ENCODE measurements at regions not wholly inside any gene's neighbourhood (a gene's known extent, or its start where the extent isn't known, plus 50 kb on each side); places are given as distances from the start of the nearest gene placed in this dataset.

- DNase-seq (ENCODE audit: low read depth in 3 of 3), result no peak
Observed at GRCh38 chr5:99724732-99725290, 796.0 kb upstream of the CHD1 start.

- DNase-seq (ENCODE audit: low read depth in 3 of 3), result no peak
Observed at GRCh38 chr5:99721506-99721905, 792.7 kb upstream of the CHD1 start.

- no peak for DNase-seq (ENCODE audit: low read depth in 3 of 3)
Observed at GRCh38 chr5:99715921-99716320, 787.1 kb upstream of the CHD1 start.

GRCh38 chr5:99706160-99706559 is 777.4 kb upstream of the CHD1 start:
- DNase-seq (ENCODE audit: low read depth in 3 of 3), result no peak

GRCh38 chr5:99702565-99702964 is 773.8 kb upstream of the CHD1 start:
- DNase-seq (ENCODE audit: low read depth in 3 of 3), result no peak

GRCh38 chr5:99694884-99695283 is 766.1 kb upstream of the CHD1 start:
- no peak for DNase-seq (ENCODE audit: low read depth in 3 of 3)

- DNase-seq (ENCODE audit: low read depth in 3 of 3), result no peak
Observed at GRCh38 chr5:99686538-99686937, 757.7 kb upstream of the CHD1 start.

- DNase-seq (ENCODE audit: low read depth in 3 of 3), result no peak
Observed at GRCh38 chr5:99675974-99676373, 747.2 kb upstream of the CHD1 start.

GRCh38 chr5:99674101-99674500 is 745.3 kb upstream of the CHD1 start:
- DNase-seq (ENCODE audit: low read depth in 3 of 3), result no peak

- DNase-seq (ENCODE audit: low read depth in 3 of 3), result no peak
Observed at GRCh38 chr5:99664972-99665371, 736.2 kb upstream of the CHD1 start.

GRCh38 chr5:99651298-99651697 is 722.5 kb upstream of the CHD1 start:
- DNase-seq (ENCODE audit: low read depth in 3 of 3), result no peak

GRCh38 chr5:99646011-99646647 is 717.3 kb upstream of the CHD1 start:
- no peak for DNase-seq (ENCODE audit: low read depth in 3 of 3)

- DNase-seq (ENCODE audit: low read depth in 3 of 3), result no peak
Observed at GRCh38 chr5:99644822-99645221, 716.0 kb upstream of the CHD1 start.

- DNase-seq (ENCODE audit: low read depth in 3 of 3), result no peak
Observed at GRCh38 chr5:99640646-99641045, 711.8 kb upstream of the CHD1 start.

GRCh38 chr5:99639905-99640304 is 711.1 kb upstream of the CHD1 start:
- DNase-seq (ENCODE audit: low read depth in 3 of 3), result no peak

GRCh38 chr5:99636663-99637062 is 707.9 kb upstream of the CHD1 start:
- no peak for DNase-seq (ENCODE audit: low read depth in 3 of 3)

- DNase-seq (ENCODE audit: low read depth in 3 of 3), result no peak
Observed at GRCh38 chr5:99621772-99622681, 693.2 kb upstream of the CHD1 start.

- DNase-seq (ENCODE audit: low read depth in 3 of 3), result no peak
Observed at GRCh38 chr5:99617335-99617734, 688.5 kb upstream of the CHD1 start.

GRCh38 chr5:99614888-99615287 is 686.1 kb upstream of the CHD1 start:
- no peak for DNase-seq (ENCODE audit: low read depth in 3 of 3)

- DNase-seq (ENCODE audit: low read depth in 3 of 3), result no peak
Observed at GRCh38 chr5:99607124-99607523, 678.3 kb upstream of the CHD1 start.

GRCh38 chr5:99605904-99606303 is 677.1 kb upstream of the CHD1 start:
- no peak for DNase-seq (ENCODE audit: low read depth in 3 of 3)

GRCh38 chr5:99600952-99601351 is 672.1 kb upstream of the CHD1 start:
- DNase-seq (ENCODE audit: low read depth in 3 of 3), result no peak

GRCh38 chr5:99590806-99591205 is 662.0 kb upstream of the CHD1 start:
- DNase-seq (ENCODE audit: low read depth in 3 of 3), result no peak

Measured in stimulated activated CD4-positive, alpha-beta T cell treated with anti-CD3 and anti-CD28 coated beads, TNF-alpha, amount 100 ng/mL, for 24 hours (primary cell).